GM12878 (cell line): ENCODE measurements at regions not wholly inside any gene's neighbourhood (a gene's known extent, or its start where the extent isn't known, plus 50 kb on each side); places are given as distances from the start of the nearest gene placed in this dataset.

Experiments used
- EGR1 ChIP-seq, 2 experiments: IDR thresholded peaks; 1 replicate in 1 of 2; 2 replicates in 1 of 2; pipeline ENCODE4 v1.6.1; 2011 to 2012; ENCODE audit warnings: low read depth in 2 of 2, low read length in 2 of 2, borderline replicate concordance in 1 of 2, mild to moderate bottlenecking in 1 of 2, moderate library complexity in 1 of 2
- TCF3 ChIP-seq: IDR thresholded peaks from 2 replicates; pipeline ENCODE4 v1.6.1; 2012; ENCODE audit warnings: low read depth, mild to moderate bottlenecking, low read length, borderline replicate concordance; ENCODE audit not compliant: insufficient read depth
- TF ChIP-seq, protein P1 (sequence below): fragments of 450-650 bp; IDR thresholded peaks from 2 replicates; pipeline ENCODE4 v1.6.1; 2017; ENCODE audit warnings: borderline replicate concordance
- TF ChIP-seq, protein P2 (sequence below): fragments of 450-650 bp; formaldehyde crosslinking; IDR thresholded peaks from 2 replicates; pipeline ENCODE4 v1.5.0; 2022; ENCODE audit warnings: mild to moderate bottlenecking, missing genetic modification characterization
- TF ChIP-seq, protein P3 (sequence below): fragments of 450-650 bp; IDR thresholded peaks from 2 replicates; pipeline ENCODE4 v1.6.1; 2018; ENCODE audit warnings: mild to moderate bottlenecking, low read depth, moderate library complexity; ENCODE audit not compliant: partially characterized antibody

DNA sequence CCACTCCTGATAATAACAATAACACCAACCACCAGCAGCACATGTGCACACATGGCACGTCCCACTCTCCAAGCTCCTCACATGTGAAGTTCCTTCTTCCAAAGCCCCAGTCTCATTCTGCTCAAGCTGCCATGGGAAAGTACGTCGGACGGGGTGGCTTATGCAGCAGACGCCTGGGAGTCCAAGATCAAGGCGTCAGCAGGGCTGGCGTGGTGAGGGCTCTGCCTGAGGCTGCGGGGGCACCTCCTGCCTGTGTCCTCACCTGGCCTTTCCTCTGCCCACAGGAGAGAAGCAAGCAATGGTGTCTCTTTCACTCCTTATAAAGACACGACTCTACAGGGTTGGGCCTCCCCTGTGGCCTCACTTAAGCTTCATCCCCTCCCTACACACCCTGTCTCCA, 68.8 kb upstream of the INSIG1 start (continued):
- TF ChIP-seq TCF3 = no peak
- TF ChIP-seq, protein P1, sequence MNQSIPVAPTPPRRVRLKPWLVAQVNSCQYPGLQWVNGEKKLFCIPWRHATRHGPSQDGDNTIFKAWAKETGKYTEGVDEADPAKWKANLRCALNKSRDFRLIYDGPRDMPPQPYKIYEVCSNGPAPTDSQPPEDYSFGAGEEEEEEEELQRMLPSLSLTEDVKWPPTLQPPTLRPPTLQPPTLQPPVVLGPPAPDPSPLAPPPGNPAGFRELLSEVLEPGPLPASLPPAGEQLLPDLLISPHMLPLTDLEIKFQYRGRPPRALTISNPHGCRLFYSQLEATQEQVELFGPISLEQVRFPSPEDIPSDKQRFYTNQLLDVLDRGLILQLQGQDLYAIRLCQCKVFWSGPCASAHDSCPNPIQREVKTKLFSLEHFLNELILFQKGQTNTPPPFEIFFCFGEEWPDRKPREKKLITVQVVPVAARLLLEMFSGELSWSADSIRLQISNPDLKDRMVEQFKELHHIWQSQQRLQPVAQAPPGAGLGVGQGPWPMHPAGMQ = no peak
- TF ChIP-seq, protein P2, sequence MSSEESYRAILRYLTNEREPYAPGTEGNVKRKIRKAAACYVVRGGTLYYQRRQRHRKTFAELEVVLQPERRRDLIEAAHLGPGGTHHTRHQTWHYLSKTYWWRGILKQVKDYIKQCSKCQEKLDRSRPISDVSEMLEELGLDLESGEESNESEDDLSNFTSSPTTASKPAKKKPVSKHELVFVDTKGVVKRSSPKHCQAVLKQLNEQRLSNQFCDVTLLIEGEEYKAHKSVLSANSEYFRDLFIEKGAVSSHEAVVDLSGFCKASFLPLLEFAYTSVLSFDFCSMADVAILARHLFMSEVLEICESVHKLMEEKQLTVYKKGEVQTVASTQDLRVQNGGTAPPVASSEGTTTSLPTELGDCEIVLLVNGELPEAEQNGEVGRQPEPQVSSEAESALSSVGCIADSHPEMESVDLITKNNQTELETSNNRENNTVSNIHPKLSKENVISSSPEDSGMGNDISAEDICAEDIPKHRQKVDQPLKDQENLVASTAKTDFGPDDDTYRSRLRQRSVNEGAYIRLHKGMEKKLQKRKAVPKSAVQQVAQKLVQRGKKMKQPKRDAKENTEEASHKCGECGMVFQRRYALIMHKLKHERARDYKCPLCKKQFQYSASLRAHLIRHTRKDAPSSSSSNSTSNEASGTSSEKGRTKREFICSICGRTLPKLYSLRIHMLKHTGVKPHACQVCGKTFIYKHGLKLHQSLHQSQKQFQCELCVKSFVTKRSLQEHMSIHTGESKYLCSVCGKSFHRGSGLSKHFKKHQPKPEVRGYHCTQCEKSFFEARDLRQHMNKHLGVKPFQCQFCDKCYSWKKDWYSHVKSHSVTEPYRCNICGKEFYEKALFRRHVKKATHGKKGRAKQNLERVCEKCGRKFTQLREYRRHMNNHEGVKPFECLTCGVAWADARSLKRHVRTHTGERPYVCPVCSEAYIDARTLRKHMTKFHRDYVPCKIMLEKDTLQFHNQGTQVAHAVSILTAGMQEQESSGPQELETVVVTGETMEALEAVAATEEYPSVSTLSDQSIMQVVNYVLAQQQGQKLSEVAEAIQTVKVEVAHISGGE (CRISPR knock-in tag) = no peak
- TF ChIP-seq EGR1 (IDR thresholded peaks at IDR 0.05; ENCODE audit: borderline replicate concordance in 1 of 2, low read depth in 2 of 2, low read length in 2 of 2) = no peak
- TF ChIP-seq, protein P3, sequence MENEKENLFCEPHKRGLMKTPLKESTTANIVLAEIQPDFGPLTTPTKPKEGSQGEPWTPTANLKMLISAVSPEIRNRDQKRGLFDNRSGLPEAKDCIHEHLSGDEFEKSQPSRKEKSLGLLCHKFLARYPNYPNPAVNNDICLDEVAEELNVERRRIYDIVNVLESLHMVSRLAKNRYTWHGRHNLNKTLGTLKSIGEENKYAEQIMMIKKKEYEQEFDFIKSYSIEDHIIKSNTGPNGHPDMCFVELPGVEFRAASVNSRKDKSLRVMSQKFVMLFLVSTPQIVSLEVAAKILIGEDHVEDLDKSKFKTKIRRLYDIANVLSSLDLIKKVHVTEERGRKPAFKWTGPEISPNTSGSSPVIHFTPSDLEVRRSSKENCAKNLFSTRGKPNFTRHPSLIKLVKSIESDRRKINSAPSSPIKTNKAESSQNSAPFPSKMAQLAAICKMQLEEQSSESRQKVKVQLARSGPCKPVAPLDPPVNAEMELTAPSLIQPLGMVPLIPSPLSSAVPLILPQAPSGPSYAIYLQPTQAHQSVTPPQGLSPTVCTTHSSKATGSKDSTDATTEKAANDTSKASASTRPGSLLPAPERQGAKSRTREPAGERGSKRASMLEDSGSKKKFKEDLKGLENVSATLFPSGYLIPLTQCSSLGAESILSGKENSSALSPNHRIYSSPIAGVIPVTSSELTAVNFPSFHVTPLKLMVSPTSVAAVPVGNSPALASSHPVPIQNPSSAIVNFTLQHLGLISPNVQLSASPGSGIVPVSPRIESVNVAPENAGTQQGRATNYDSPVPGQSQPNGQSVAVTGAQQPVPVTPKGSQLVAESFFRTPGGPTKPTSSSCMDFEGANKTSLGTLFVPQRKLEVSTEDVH = no peak
